ENCODE measurements at regions not wholly inside any gene's neighbourhood (a gene's known extent, or its start where the extent isn't known, plus 50 kb on each side); places are given as distances from the start of the nearest gene placed in this dataset.
"Not testable (repeated sequence)": the region's sequence is repeated elsewhere in the genome, so short reads cannot be mapped to it uniquely, and the experiment has no call there.

GRCh38 chr13:50386541-50387050 is 371.4 kb downstream of the KCNRG start:
- DNase-seq (ENCODE audit: low read depth in 2 of 2) = no peak

GRCh38 chr13:50387051-50387581 is 371.9 kb downstream of the KCNRG start:
- DNase-seq (ENCODE audit: low read depth in 2 of 2) = no peak

GRCh38 chr13:50388481-50388880 is 373.2 kb downstream of the KCNRG start:
- no peak for DNase-seq (ENCODE audit: low read depth in 2 of 2)

GRCh38 chr13:50389726-50390125 is 374.5 kb downstream of the KCNRG start:
- no peak for DNase-seq (ENCODE audit: low read depth in 2 of 2)

GRCh38 chr13:50390503-50391248 is 375.4 kb downstream of the KCNRG start:
- no peak for DNase-seq (ENCODE audit: low read depth in 2 of 2)

GRCh38 chr13:50392977-50393376 is 377.7 kb downstream of the KCNRG start:
- no peak for DNase-seq (ENCODE audit: low read depth in 2 of 2)

- DNase-seq (ENCODE audit: low read depth in 2 of 2) = no peak
These were observed 378.4 kb downstream of the KCNRG start for GRCh38 chr13:50393628-50394027.

- DNase-seq (ENCODE audit: low read depth in 2 of 2) = no peak
These were observed 380.8 kb downstream of the KCNRG start for GRCh38 chr13:50396001-50396400.

- DNase-seq (ENCODE audit: low read depth in 2 of 2) = not testable (repeated sequence)
These were observed 381.4 kb downstream of the KCNRG start for GRCh38 chr13:50396618-50397017.

- no peak for DNase-seq (ENCODE audit: low read depth in 2 of 2)
These were observed 384.9 kb downstream of the KCNRG start for GRCh38 chr13:50400035-50400726.

- no peak for DNase-seq (ENCODE audit: low read depth in 2 of 2)
These were observed 385.8 kb downstream of the KCNRG start for GRCh38 chr13:50401049-50401505.

GRCh38 chr13:50401721-50402465 is 386.6 kb downstream of the KCNRG start:
- no peak for DNase-seq (ENCODE audit: low read depth in 2 of 2)

- no peak for DNase-seq (ENCODE audit: low read depth in 2 of 2)
These were observed 388.1 kb downstream of the KCNRG start for GRCh38 chr13:50403311-50403710.

GRCh38 chr13:50404116-50404515 is 388.9 kb downstream of the KCNRG start:
- DNase-seq (ENCODE audit: low read depth in 2 of 2) = no peak

GRCh38 chr13:50404769-50405168 is 389.5 kb downstream of the KCNRG start:
- no peak for DNase-seq (ENCODE audit: low read depth in 2 of 2)

- no peak for DNase-seq (ENCODE audit: low read depth in 2 of 2)
These were observed 391.6 kb downstream of the KCNRG start for GRCh38 chr13:50406831-50407230.

- no peak for DNase-seq (ENCODE audit: low read depth in 2 of 2)
These were observed 392.8 kb downstream of the KCNRG start for GRCh38 chr13:50408068-50408467.

- no peak for DNase-seq (ENCODE audit: low read depth in 2 of 2)
These were observed 394.0 kb downstream of the KCNRG start for GRCh38 chr13:50409220-50409619.

GRCh38 chr13:50410921-50411746 is 395.9 kb downstream of the KCNRG start:
- no peak for DNase-seq (ENCODE audit: low read depth in 2 of 2)

GRCh38 chr13:50412046-50412617 is 396.9 kb downstream of the KCNRG start:
- no peak for DNase-seq (ENCODE audit: low read depth in 2 of 2)

GRCh38 chr13:50414640-50415039 is 399.4 kb downstream of the KCNRG start:
- DNase-seq (ENCODE audit: low read depth in 2 of 2) = no peak
